ENCODE measurements at regions not wholly inside any gene's neighbourhood (a gene's known extent, or its start where the extent isn't known, plus 50 kb on each side); places are given as distances from the start of the nearest gene placed in this dataset.
"Not testable (repeated sequence)": the region's sequence is repeated elsewhere in the genome, so short reads cannot be mapped to it uniquely, and the experiment has no call there.

GRCh38 chr2:35820391-35820790, 535.2 kb upstream of the CRIM1 start:
- DNase-seq (ENCODE audit: low read depth) = no peak

- DNase-seq (ENCODE audit: low read depth) = no peak
Measured at GRCh38 chr2:35819033-35819432, 536.5 kb upstream of the CRIM1 start.

- DNase-seq (ENCODE audit: low read depth) = not testable (repeated sequence)
Measured at GRCh38 chr2:35818359-35818758, 537.2 kb upstream of the CRIM1 start.

GRCh38 chr2:35814597-35814996, 541.0 kb upstream of the CRIM1 start:
- not testable (repeated sequence) for DNase-seq (ENCODE audit: low read depth)

GRCh38 chr2:35803126-35803525, 552.5 kb upstream of the CRIM1 start:
- no peak for DNase-seq (ENCODE audit: low read depth)

GRCh38 chr2:35794796-35795450, 560.7 kb upstream of the CRIM1 start:
- DNase-seq (ENCODE audit: low read depth) = no peak

- no peak for DNase-seq (ENCODE audit: low read depth)
Measured at GRCh38 chr2:35790292-35790691, 565.3 kb upstream of the CRIM1 start.

- DNase-seq (ENCODE audit: low read depth) = no peak
Measured at GRCh38 chr2:35788543-35788942, 567.0 kb upstream of the CRIM1 start.

GRCh38 chr2:35787302-35788031, 568.1 kb upstream of the CRIM1 start:
- no peak for DNase-seq (ENCODE audit: low read depth)

GRCh38 chr2:35785564-35785963, 570.0 kb upstream of the CRIM1 start:
- no peak for DNase-seq (ENCODE audit: low read depth)

- no peak for DNase-seq (ENCODE audit: low read depth)
Measured at GRCh38 chr2:35784777-35785176, 570.8 kb upstream of the CRIM1 start.

GRCh38 chr2:35783723-35784122, 571.9 kb upstream of the CRIM1 start:
- no peak for DNase-seq (ENCODE audit: low read depth)

- no peak for DNase-seq (ENCODE audit: low read depth)
Measured at GRCh38 chr2:35741556-35741955, 614.0 kb upstream of the CRIM1 start.

- no peak for DNase-seq (ENCODE audit: low read depth)
Measured at GRCh38 chr2:35731674-35732073, 623.9 kb upstream of the CRIM1 start.

GRCh38 chr2:35714883-35715282, 640.7 kb upstream of the CRIM1 start:
- DNase-seq (ENCODE audit: low read depth) = no peak

GRCh38 chr2:35708411-35708923, 647.1 kb upstream of the CRIM1 start:
- DNase-seq (ENCODE audit: low read depth) = no peak

- peak; percentile 0 for DNase-seq (ENCODE audit: low read depth)
Measured at GRCh38 chr2:35688309-35688708, 667.3 kb upstream of the CRIM1 start.

GRCh38 chr2:35651688-35652323, 703.8 kb upstream of the CRIM1 start:
- DNase-seq (ENCODE audit: low read depth) = no peak

GRCh38 chr2:35614640-35615039, 740.9 kb upstream of the CRIM1 start:
- DNase-seq (ENCODE audit: low read depth) = no peak

GRCh38 chr2:35606394-35606793, 749.2 kb upstream of the CRIM1 start:
- no peak for DNase-seq (ENCODE audit: low read depth)

GRCh38 chr2:35598310-35598709, 757.3 kb upstream of the CRIM1 start:
- DNase-seq (ENCODE audit: low read depth) = no peak

- no peak for DNase-seq (ENCODE audit: low read depth)
Measured at GRCh38 chr2:35591886-35592285, 763.7 kb upstream of the CRIM1 start.

- DNase-seq (ENCODE audit: low read depth) = peak; percentile 13
Measured at GRCh38 chr2:35585972-35586371, 769.6 kb upstream of the CRIM1 start.
